GM12878 (cell line): ENCODE measurements at regions not wholly inside any gene's neighbourhood (a gene's known extent, or its start where the extent isn't known, plus 50 kb on each side); places are given as distances from the start of the nearest gene placed in this dataset.
"Not testable (repeated sequence)": the region's sequence is repeated elsewhere in the genome, so short reads cannot be mapped to it uniquely, and the experiment has no call there.

Experiments
- MTA2 ChIP-seq: fragments of 450-650 bp; IDR thresholded peaks from 2 replicates; pipeline ENCODE4 v1.6.1; 2016; ENCODE audit warnings: low read depth, mild to moderate bottlenecking, moderate library complexity
- POLR2A ChIP-seq: IDR thresholded peaks from 2 replicates; pipeline ENCODE4 v1.6.1; 2011; ENCODE audit warnings: low read depth, mild to moderate bottlenecking, low read length
- POLR2AphosphoS5 ChIP-seq: IDR thresholded peaks from 2 replicates; pipeline ENCODE4 v1.6.1; 2011; ENCODE audit warnings: mild to moderate bottlenecking, low read length, inconsistent platforms
- RAD21 ChIP-seq: IDR thresholded peaks from 2 replicates; pipeline ENCODE4 v1.6.1; 2011; ENCODE audit warnings: mild to moderate bottlenecking, low read depth, low read length, moderate library complexity; ENCODE audit not compliant: insufficient read depth
- SIN3A ChIP-seq: IDR thresholded peaks from 2 replicates; pipeline ENCODE4 v1.6.1; 2012; ENCODE audit warnings: low read depth, low read length, improper control_type of control experiment
- USF1 ChIP-seq: IDR thresholded peaks from 2 replicates; pipeline ENCODE4 v1.6.1; 2011; ENCODE audit warnings: borderline replicate concordance, low read depth, mild to moderate bottlenecking, moderate library complexity, mixed read lengths, low read length; ENCODE audit not compliant: insufficient read depth; ENCODE audit errors: extremely low read length
- ZNF274 ChIP-seq: IDR thresholded peaks from one replicate; pipeline ENCODE4 v1.8.0; 2011; ENCODE audit not compliant: insufficient read length, insufficient read depth
- TF ChIP-seq, protein P1 (sequence below): IDR thresholded peaks from 2 replicates; pipeline ENCODE4 v1.6.1; 2012; ENCODE audit warnings: low read length, inconsistent platforms

- not testable (repeated sequence) for TF ChIP-seq ZNF274, POLR2A, MTA2, USF1, RAD21, POLR2AphosphoS5, SIN3A
- TF ChIP-seq, protein P1, sequence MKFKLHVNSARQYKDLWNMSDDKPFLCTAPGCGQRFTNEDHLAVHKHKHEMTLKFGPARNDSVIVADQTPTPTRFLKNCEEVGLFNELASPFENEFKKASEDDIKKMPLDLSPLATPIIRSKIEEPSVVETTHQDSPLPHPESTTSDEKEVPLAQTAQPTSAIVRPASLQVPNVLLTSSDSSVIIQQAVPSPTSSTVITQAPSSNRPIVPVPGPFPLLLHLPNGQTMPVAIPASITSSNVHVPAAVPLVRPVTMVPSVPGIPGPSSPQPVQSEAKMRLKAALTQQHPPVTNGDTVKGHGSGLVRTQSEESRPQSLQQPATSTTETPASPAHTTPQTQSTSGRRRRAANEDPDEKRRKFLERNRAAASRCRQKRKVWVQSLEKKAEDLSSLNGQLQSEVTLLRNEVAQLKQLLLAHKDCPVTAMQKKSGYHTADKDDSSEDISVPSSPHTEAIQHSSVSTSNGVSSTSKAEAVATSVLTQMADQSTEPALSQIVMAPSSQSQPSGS = not testable (repeated sequence)
Observed at GRCh38 chr3:70611667-70612277, 299.3 kb upstream of the MDFIC2 start.
